ENCODE measurements at regions not wholly inside any gene's neighbourhood (a gene's known extent, or its start where the extent isn't known, plus 50 kb on each side); places are given as distances from the start of the nearest gene placed in this dataset.
"Not testable (repeated sequence)": the region's sequence is repeated elsewhere in the genome, so short reads cannot be mapped to it uniquely, and the experiment has no call there.

GRCh38 chr16:52114379-52114778 lies 432.6 kb downstream of the TOX3 start:
- H3K4me3 ChIP-seq (ENCODE audit: insufficient read depth, low read length) = no peak overlapping the region
- H3K27ac ChIP-seq (ENCODE audit: low read depth, low read length) = no peak overlapping the region
- no peaks in the 10 kb centered on the region for H3K27me3 ChIP-seq (ENCODE audit: insufficient read depth, low read length)
- TF ChIP-seq, protein P1, sequence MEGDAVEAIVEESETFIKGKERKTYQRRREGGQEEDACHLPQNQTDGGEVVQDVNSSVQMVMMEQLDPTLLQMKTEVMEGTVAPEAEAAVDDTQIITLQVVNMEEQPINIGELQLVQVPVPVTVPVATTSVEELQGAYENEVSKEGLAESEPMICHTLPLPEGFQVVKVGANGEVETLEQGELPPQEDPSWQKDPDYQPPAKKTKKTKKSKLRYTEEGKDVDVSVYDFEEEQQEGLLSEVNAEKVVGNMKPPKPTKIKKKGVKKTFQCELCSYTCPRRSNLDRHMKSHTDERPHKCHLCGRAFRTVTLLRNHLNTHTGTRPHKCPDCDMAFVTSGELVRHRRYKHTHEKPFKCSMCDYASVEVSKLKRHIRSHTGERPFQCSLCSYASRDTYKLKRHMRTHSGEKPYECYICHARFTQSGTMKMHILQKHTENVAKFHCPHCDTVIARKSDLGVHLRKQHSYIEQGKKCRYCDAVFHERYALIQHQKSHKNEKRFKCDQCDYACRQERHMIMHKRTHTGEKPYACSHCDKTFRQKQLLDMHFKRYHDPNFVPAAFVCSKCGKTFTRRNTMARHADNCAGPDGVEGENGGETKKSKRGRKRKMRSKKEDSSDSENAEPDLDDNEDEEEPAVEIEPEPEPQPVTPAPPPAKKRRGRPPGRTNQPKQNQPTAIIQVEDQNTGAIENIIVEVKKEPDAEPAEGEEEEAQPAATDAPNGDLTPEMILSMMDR (IDR thresholded peaks at IDR 0.05; ENCODE audit: extremely low read depth, low read depth, low read length) = no peak
- H2AFZ ChIP-seq (ENCODE audit: low read length) = no peak overlapping the region
- H4K20me1 ChIP-seq (ENCODE audit: insufficient read depth, low read length) = no peaks in the 10 kb centered on the region
- no peaks in the 10 kb centered on the region for H3K79me2 ChIP-seq (ENCODE audit: insufficient read depth, low read length)
- H3K4me2 ChIP-seq (ENCODE audit: insufficient read depth, low read length) = no peak overlapping the region
- no peak for DNase-seq (ENCODE audit: insufficient read length, low spot score, missing footprints)
- H3K4me1 ChIP-seq (ENCODE audit: insufficient read depth, low read length) = no peaks in the 10 kb centered on the region
- no peaks in the 10 kb centered on the region for H3K36me3 ChIP-seq (ENCODE audit: insufficient read depth, low read length)
- H3K9me3 ChIP-seq (ENCODE audit: low read depth, low read length) = no peaks in the 10 kb centered on the region

- H4K20me1 ChIP-seq (ENCODE audit: insufficient read depth, low read length) = no peaks in the 10 kb centered on the region
- H3K36me3 ChIP-seq (ENCODE audit: insufficient read depth, low read length) = no peaks in the 10 kb centered on the region
- no peak overlapping the region for H3K27ac ChIP-seq (ENCODE audit: low read depth, low read length)
- no peak for DNase-seq (ENCODE audit: insufficient read length, low spot score, missing footprints)
- H3K9me3 ChIP-seq (ENCODE audit: low read depth, low read length) = no peaks in the 10 kb centered on the region
- TF ChIP-seq, protein P1 (IDR thresholded peaks at IDR 0.05; ENCODE audit: extremely low read depth, low read depth, low read length) = no peak
- no peak overlapping the region for H2AFZ ChIP-seq (ENCODE audit: low read length)
- H3K4me3 ChIP-seq (ENCODE audit: insufficient read depth, low read length) = no peak overlapping the region
- no peaks in the 10 kb centered on the region for H3K27me3 ChIP-seq (ENCODE audit: insufficient read depth, low read length)
- no peak overlapping the region for H3K4me2 ChIP-seq (ENCODE audit: insufficient read depth, low read length)
- no peaks in the 10 kb centered on the region for H3K4me1 ChIP-seq (ENCODE audit: insufficient read depth, low read length)
- no peaks in the 10 kb centered on the region for H3K79me2 ChIP-seq (ENCODE audit: insufficient read depth, low read length)
Observed at GRCh38 chr16:52113533-52114183, 433.3 kb downstream of the TOX3 start.

- not testable (repeated sequence) for H3K27ac ChIP-seq (ENCODE audit: low read depth, low read length); H3K4me3 ChIP-seq (ENCODE audit: insufficient read depth, low read length); H3K27me3 ChIP-seq (ENCODE audit: insufficient read depth, low read length)
Observed at GRCh38 chr16:52104993-52105392, 441.9 kb downstream of the TOX3 start.

DNA sequence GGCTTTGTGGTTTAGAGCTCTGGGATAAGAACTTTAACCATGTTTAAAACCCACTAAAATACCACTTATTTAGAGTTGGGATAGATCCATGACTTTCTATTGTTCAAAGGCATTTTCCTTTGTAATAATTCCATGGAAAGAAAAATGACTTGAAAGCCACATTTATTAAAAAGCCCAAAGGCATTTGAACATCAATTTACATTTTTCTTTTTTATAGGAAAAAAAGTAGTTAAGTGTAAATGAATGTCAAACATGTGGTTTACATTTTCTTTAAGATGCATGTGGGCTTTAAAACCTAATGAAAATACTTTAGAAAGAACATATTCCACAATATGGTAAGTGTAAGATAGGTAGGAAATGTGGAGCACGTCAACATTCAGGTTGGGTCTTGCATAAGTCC lies 443.2 kb downstream of the TOX3 start:
- no peak overlapping the region for H2AFZ ChIP-seq (ENCODE audit: low read length)
- no peak overlapping the region for H3K27ac ChIP-seq (ENCODE audit: low read depth, low read length)
- H3K27me3 ChIP-seq (ENCODE audit: insufficient read depth, low read length) = no peaks in the 10 kb centered on the region
- no peaks in the 10 kb centered on the region for H3K79me2 ChIP-seq (ENCODE audit: insufficient read depth, low read length)
- no peaks in the 10 kb centered on the region for H3K9me3 ChIP-seq (ENCODE audit: low read depth, low read length)
- H3K4me2 ChIP-seq (ENCODE audit: insufficient read depth, low read length) = no peak overlapping the region
- TF ChIP-seq, protein P1 (IDR thresholded peaks at IDR 0.05; ENCODE audit: extremely low read depth, low read depth, low read length) = no peak
- H4K20me1 ChIP-seq (ENCODE audit: insufficient read depth, low read length) = no peaks in the 10 kb centered on the region
- H3K36me3 ChIP-seq (ENCODE audit: insufficient read depth, low read length) = no peaks in the 10 kb centered on the region
- H3K4me3 ChIP-seq (ENCODE audit: insufficient read depth, low read length) = no peak overlapping the region
- no peaks in the 10 kb centered on the region for H3K4me1 ChIP-seq (ENCODE audit: insufficient read depth, low read length)
- DNase-seq (ENCODE audit: insufficient read length, low spot score, missing footprints) = no peak

More at GRCh38 chr16:52104993-52105392, 441.9 kb downstream of the TOX3 start:
- H3K4me1 ChIP-seq (ENCODE audit: insufficient read depth, low read length); H3K79me2 ChIP-seq (ENCODE audit: insufficient read depth, low read length); H4K20me1 ChIP-seq (ENCODE audit: insufficient read depth, low read length); H3K4me2 ChIP-seq (ENCODE audit: insufficient read depth, low read length); H3K9me3 ChIP-seq (ENCODE audit: low read depth, low read length); H2AFZ ChIP-seq (ENCODE audit: low read length); DNase-seq (ENCODE audit: insufficient read length, low spot score, missing footprints); H3K36me3 ChIP-seq (ENCODE audit: insufficient read depth, low read length): not testable (repeated sequence)
